ENCODE measurements at regions not wholly inside any gene's neighbourhood (a gene's known extent, or its start where the extent isn't known, plus 50 kb on each side); places are given as distances from the start of the nearest gene placed in this dataset.
"Not testable (repeated sequence)": the region's sequence is repeated elsewhere in the genome, so short reads cannot be mapped to it uniquely, and the experiment has no call there.

- no peak for DNase-seq
These were observed 280.3 kb downstream of the SPRY1 start for GRCh38 chr4:123676890-123677229.

DNA sequence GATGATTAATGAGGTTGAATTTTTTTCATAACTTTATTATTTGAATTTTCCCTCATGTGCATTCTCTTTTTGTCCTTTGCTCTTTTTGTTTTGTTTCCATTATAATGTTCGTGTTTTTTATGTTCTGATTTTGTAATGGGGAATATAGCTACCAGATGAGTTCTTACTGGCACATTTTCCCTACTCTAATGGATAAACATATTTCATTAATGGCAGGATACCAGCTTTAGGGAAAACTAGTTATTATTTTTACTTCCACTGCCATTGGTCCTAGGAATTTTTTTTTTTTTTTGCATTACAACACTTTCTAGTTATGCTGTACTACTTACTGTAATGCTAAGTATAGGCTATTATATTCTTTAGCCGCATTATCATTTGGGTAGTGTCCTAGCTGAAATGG lies 286.3 kb downstream of the SPRY1 start:
- DNase-seq: no peak

- DNase-seq: not testable (repeated sequence)
These were observed 288.3 kb downstream of the SPRY1 start for GRCh38 chr4:123684937-123685336.

- DNase-seq: peak; percentile 11
These were observed 298.9 kb downstream of the SPRY1 start for GRCh38 chr4:123695531-123695930.

- no peak for DNase-seq
These were observed 300.1 kb downstream of the SPRY1 start for GRCh38 chr4:123696687-123697086.

DNA sequence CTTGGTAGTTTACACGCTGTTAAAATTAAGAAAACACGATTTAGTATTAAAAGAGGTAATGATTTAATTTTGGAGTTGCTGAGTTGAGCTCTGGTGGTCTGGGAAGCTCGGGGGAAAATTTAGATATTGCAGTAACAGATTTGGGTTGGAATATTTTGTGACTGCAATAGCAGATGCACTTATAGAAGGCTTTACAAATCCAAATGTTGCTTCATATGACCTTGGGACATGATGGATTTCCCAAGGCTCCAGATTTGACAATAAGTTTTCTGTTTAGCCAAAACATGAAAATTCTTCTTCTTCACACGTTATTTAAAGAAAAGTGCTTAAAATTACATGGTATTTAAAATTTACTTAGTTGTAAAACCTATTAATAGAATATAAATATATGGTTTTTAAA lies 302.0 kb downstream of the SPRY1 start:
- DNase-seq: no peak

- DNase-seq: peak; percentile 97
These were observed 303.5 kb downstream of the SPRY1 start for GRCh38 chr4:123699880-123700771.

- DNase-seq: peak; percentile 45
These were observed 304.6 kb downstream of the SPRY1 start for GRCh38 chr4:123701131-123701575.

GRCh38 chr4:123705419-123705818 lies 308.8 kb downstream of the SPRY1 start:
- no peak for DNase-seq

GRCh38 chr4:123706973-123707372 lies 310.4 kb downstream of the SPRY1 start:
- peak; percentile 33 for DNase-seq

DNA sequence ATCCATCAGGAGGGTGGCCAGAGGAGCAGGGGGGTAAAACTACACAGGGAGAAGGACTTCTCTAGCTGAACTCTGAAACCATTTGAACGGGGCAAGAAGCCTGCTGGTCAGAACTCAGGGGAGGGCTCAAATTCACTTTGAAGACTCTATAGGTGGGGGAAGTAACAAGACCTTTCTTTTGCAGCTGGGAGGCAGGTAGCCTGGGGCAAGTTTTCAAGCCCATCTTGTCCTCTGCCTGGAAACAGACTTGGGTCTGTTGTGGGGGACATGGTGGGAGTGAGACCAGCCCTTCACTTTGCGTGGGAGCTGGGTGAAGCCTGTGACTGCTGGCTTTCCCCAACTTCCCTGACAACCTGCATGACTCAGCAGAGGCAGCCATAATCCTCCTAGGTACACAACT lies 312.3 kb downstream of the SPRY1 start:
- DNase-seq: no peak

- peak; percentile 17 for DNase-seq
These were observed 312.7 kb downstream of the SPRY1 start for GRCh38 chr4:123709336-123709735.

GRCh38 chr4:123731035-123731434 lies 334.4 kb downstream of the SPRY1 start:
- DNase-seq: no peak

DNA sequence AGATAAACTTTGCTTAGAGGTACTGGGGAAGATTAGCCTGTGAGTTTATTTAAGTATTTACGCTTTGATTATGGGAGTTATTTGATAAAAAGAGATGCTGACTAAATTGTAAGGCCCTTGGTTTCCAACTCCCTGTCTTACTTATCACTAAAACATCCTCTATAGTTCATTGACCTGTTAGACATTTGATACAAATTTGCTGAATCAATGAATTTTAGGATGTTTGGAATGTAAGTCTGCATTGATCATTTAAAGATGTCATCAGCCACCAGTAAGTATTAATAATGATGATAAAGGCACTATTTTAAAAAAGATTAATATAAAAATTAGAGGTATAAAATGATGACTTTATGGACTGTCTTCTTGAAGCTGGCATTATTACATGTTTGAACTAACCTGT lies 340.6 kb downstream of the SPRY1 start:
- no peak for DNase-seq

DNA sequence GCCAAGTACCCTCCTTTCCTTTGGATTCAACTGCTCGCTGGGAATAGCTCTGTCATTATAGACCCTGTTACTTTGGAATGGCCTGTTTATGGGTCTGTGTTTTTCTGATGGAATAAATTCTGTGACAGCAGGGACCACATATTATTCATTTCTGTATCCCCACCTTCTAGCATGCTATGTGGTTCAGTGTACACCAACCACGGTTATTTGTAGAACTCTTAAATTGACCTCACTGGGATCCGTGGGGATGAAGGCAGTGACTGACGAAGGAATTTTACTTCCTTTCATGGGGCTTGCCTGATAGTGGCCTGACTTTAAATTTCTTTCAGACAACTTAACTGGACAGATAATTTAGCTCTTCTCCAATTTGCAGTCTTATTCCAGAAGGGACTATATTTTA lies 343.2 kb downstream of the SPRY1 start:
- DNase-seq: no peak

DNA sequence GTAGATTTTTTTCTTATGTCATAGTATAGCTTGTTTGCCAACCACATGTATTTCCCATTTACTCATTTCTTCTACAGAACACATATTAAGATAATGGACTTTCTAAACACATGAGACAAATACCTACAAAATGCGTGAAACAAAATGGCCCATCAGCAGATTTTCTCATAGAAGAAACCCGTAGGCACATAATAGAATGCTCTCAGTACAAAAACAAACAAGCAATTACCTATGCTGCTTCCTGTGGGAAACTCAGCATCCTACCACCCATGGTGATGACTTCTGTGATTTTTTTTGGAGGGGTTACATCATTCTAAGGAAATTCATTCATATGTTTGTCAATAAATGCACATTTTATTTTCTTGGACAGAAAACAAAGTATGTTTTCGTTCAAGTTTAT lies 343.6 kb downstream of the SPRY1 start:
- no peak for DNase-seq

DNA sequence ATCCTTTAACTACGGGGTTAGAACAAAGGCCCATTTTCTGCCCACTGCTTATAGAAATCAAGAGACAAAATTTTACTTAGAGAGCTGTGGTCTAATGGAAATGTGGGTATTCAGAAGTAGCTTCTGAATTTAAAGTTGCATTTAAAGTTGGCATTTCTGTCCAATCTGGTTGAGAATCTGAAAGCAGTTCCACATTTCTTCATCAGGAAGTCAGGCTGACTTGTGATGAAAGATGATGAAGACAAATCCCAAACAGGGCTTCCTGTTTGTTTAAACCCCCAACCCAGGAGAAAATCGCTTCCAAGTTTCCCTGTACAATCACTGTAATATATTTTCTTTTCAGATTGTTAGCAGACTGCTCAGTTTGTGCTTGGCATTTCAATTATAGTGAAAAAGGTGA lies 345.3 kb downstream of the SPRY1 start:
- DNase-seq: peak; percentile 49

- DNase-seq: no peak
These were observed 347.3 kb downstream of the SPRY1 start for GRCh38 chr4:123743848-123744247.

DNA sequence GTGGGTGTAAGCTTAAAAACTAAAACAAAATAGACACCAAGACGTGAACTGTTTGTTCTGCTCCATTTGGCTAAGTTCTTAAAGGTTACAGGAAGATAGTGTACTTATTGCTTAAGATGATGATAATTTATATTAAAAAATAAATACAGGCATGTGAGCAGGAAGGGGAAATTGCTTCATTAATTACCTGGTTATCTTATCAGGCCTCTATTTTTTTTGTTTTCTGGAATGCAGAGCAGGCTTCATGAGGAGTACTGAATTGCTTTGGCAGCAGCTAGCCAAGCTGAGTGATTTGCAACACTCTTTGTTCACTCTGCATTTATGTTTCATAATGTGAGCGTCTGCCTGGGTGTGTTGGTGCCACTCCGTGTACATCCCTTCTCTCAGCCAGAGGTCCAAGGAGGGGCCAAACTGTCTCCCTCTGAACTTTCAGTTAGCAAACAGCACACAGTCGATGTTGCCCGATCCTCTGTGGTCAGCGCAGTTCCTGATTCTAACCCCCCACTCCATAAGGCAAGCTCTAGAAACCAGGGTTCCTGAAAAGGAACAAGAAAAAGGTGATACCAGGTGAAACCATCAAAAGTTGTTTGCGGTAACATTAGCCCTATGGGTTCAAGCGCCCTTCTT lies 348.2 kb downstream of the SPRY1 start:
- DNase-seq: no peak

DNA sequence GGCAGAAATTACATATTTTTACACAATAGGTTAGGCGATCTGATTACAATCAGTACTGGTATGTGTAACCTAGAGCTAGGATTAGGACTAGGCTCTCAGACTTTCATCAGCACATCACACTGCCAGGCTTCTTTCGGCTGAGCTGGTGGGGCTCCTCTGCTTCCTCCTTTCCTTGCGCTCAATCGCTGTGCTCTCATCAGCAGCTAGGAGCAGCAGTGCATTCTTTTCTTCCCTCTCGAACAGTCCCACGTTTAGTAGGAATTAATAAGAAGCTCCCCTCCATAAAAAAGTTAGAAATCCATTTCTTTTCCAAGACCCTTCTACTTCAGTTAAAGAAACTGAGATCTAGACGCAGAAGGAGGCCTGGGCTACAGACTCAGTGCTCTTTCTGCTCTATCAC lies 350.4 kb downstream of the SPRY1 start:
- DNase-seq: peak; percentile 23

GRCh38 chr4:123748806-123749205 lies 352.2 kb downstream of the SPRY1 start:
- no peak for DNase-seq

DNA sequence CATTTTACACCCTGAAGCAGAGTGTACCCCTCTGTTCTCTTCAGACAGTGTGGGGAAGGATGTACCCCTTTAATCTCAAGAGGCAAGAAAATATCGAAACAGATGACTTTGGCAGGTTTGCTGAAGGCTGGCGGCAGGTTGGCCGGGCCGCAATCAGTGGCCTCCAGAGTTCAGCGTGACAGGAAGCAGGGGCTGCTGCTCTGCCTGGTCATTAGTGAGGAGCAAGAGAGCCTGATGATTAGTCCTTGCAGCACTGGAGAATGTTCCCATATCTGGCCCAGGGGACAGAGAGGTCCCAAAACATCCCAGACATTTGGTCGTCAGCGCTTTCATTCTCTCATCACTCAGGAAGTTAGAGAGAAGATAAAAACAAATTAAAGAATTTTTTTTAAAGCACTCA lies 352.8 kb downstream of the SPRY1 start:
- peak; percentile 18 for DNase-seq

- DNase-seq: no peak
These were observed 353.4 kb downstream of the SPRY1 start for GRCh38 chr4:123750044-123750443.

DNA sequence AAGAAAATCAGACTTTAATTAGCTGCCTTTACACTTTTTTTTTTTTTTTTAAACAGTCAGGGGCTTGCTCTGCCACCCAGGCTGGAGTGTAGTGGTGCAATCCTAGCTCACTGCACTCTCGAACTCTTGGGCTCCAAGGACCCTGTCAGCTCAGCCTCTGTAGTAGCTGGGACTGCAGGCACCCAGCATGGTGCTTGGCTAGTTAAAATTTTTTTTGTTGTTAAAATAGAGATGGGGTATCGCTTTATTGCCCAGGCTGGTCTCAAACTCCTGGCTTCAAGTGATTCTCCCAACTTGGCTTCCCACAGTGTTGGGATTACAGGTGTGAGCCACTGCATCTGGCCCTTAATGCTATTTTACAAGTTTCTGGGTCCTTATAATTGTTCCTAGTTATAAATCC lies 359.1 kb downstream of the SPRY1 start:
- DNase-seq: no peak
